Heart left ventricle (tissue), 13 donors: ENCODE measurements at regions not wholly inside any gene's neighbourhood (a gene's known extent, or its start where the extent isn't known, plus 50 kb on each side); places are given as distances from the start of the nearest gene placed in this dataset.

Experiments used
- POLR2A ChIP-seq, 2 donors: fragments of 450-650 bp; IDR thresholded peaks; one replicate each; pipeline ENCODE4 v1.6.1; 2017; ENCODE audit warnings: antibody characterized with exemption in 2 of 2, mild to moderate bottlenecking in 2 of 2, moderate library complexity in 2 of 2
- TF ChIP-seq, protein P1 (sequence below), 12 donors: fragments of 200-600 bp; sonication (generic) in 4 of 12; IDR thresholded peaks; one replicate each; pipeline versions ENCODE4 v1.5.0 to v1.8.0; 2018 to 2022; ENCODE audit warnings: antibody characterized with exemption in 12 of 12, mild to moderate bottlenecking in 5 of 12
- donor health status: ischemic (EF 13 %, LVEDD 7.1; RV severe dilation, severe dysfunction).
- donor health status: DM: no; HTN: yes; CAD: no.
- donor health status: DM: no; HTN: no; CAD: no.
- donor health status: ischemic (EF 25% LVEDD 6.9; RV normal size, moderate dysfunction).
- donor health status: ischemic (EF 25% LVEDD 5.7; RV mildly dilated, moderate dysfunction).
- donor health status: ischemic (EF 35%, LVEDD 5.7; RV mildly dilated, moderate dysfunction).
- donor health status: nonischemic (EF 11% LVEDD 7.7; RV severe dilation, severe dysfunction).
- donor health status: DM: yes; HTN: yes; CAD: no.
- donor health status: PGD.
- donor health status: ischemic (EF 29% LVEDD 5.4; RV normal size, mild dysfunction).
- donor health status: nonischemic (EF 23%, LVEDD 6.1; RV moderate dilation, normal function).

GRCh38 chr3:30945291-30945690, 50.8 kb upstream of the GADL1 start:
- TF ChIP-seq, protein P1, sequence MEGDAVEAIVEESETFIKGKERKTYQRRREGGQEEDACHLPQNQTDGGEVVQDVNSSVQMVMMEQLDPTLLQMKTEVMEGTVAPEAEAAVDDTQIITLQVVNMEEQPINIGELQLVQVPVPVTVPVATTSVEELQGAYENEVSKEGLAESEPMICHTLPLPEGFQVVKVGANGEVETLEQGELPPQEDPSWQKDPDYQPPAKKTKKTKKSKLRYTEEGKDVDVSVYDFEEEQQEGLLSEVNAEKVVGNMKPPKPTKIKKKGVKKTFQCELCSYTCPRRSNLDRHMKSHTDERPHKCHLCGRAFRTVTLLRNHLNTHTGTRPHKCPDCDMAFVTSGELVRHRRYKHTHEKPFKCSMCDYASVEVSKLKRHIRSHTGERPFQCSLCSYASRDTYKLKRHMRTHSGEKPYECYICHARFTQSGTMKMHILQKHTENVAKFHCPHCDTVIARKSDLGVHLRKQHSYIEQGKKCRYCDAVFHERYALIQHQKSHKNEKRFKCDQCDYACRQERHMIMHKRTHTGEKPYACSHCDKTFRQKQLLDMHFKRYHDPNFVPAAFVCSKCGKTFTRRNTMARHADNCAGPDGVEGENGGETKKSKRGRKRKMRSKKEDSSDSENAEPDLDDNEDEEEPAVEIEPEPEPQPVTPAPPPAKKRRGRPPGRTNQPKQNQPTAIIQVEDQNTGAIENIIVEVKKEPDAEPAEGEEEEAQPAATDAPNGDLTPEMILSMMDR (IDR thresholded peaks at IDR 0.05): no peak
- TF ChIP-seq POLR2A (IDR thresholded peaks at IDR 0.05): no peak
